Fibroblast of lung (primary cell): ENCODE measurements at regions not wholly inside any gene's neighbourhood (a gene's known extent, or its start where the extent isn't known, plus 50 kb on each side); places are given as distances from the start of the nearest gene placed in this dataset.
A peak's percentile ranks its signal among the peaks of the same experiment; 100 is the strongest.

Experiments used
- DNase-seq, 2 donors: peaks; one replicate each; pipeline versions ENCODE4 v3.0.0 to v3.0.0-alpha.2; 2010; ENCODE audit warnings: low read depth in 2 of 2
- H2AFZ ChIP-seq: 2 replicates; pipeline ENCODE4 v1.5.1; 2012; ENCODE audit warnings: low read length, control low read depth, inconsistent platforms
- H3K27ac ChIP-seq: 2 replicates; pipeline ENCODE4 v1.5.1; 2011; ENCODE audit warnings: low read length, control low read depth; ENCODE audit not compliant: insufficient read depth
- H3K27me3 ChIP-seq: 2 replicates; pipeline ENCODE4 v1.5.1; 2011; ENCODE audit warnings: mild to moderate bottlenecking, low read length; ENCODE audit not compliant: control insufficient read depth, insufficient read depth
- H3K36me3 ChIP-seq: 2 replicates; pipeline ENCODE4 v1.5.1; 2011; ENCODE audit warnings: low read length; ENCODE audit not compliant: control insufficient read depth, insufficient read depth
- H3K4me1 ChIP-seq: 2 replicates; pipeline ENCODE4 v1.5.1; 2011; ENCODE audit warnings: low read length; ENCODE audit not compliant: control insufficient read depth, insufficient read depth; ENCODE audit errors: extremely low read depth
- H3K4me2 ChIP-seq: 2 replicates; pipeline ENCODE4 v1.5.1; 2011; ENCODE audit warnings: low read length, control low read depth; ENCODE audit not compliant: insufficient read depth; ENCODE audit errors: extremely low read depth
- H3K4me3 ChIP-seq, 4 experiments: fragments of 200-600 bp in 1 of 4; sonication (generic) in 1 of 4; replicated peaks in 1 of 4; 2 replicates each; pipeline ENCODE4 v1.5.1; 2011 to 2016; ENCODE audit warnings: low read length in 4 of 4, low read depth in 3 of 4, mild to moderate bottlenecking in 3 of 4, control low read depth in 2 of 4, inconsistent platforms in 1 of 4, mixed read lengths in 1 of 4; ENCODE audit not compliant: insufficient read depth in 1 of 4; ENCODE audit errors: control extremely low read depth in 1 of 4
- H3K79me2 ChIP-seq: 2 replicates; pipeline ENCODE4 v1.5.1; 2012; ENCODE audit warnings: mild to moderate bottlenecking, low read length, inconsistent platforms; ENCODE audit not compliant: control insufficient read depth, insufficient read depth
- H3K9ac ChIP-seq: 2 replicates; pipeline ENCODE4 v1.5.1; 2011; ENCODE audit warnings: mild to moderate bottlenecking, low read length, control low read depth; ENCODE audit not compliant: insufficient read depth
- H3K9me3 ChIP-seq: 2 replicates; pipeline ENCODE4 v1.5.1; 2012; ENCODE audit warnings: low read depth, low read length; ENCODE audit not compliant: control insufficient read depth, insufficient read depth
- H4K20me1 ChIP-seq: 2 replicates; pipeline ENCODE4 v1.5.1; 2011; ENCODE audit warnings: low read length; ENCODE audit not compliant: control insufficient read depth, insufficient read depth; ENCODE audit errors: extremely low read depth
- CTCF ChIP-seq, 2 donors: IDR thresholded peaks in 1 of 2; conservative IDR thresholded peaks in 1 of 2; 1 replicate in 1 of 2; 2 replicates in 1 of 2; pipeline ENCODE4 v1.5.1; 2011 to 2012; ENCODE audit warnings: low read length in 2 of 2, control low read depth in 1 of 2, inconsistent platforms in 1 of 2, low read depth in 1 of 2, mild to moderate bottlenecking in 1 of 2
- EZH2 ChIP-seq: IDR thresholded peaks from 2 replicates; pipeline ENCODE4 v1.5.1; 2012; ENCODE audit warnings: low read length, control low read depth, mild to moderate bottlenecking; ENCODE audit errors: missing control alignments

DNA sequence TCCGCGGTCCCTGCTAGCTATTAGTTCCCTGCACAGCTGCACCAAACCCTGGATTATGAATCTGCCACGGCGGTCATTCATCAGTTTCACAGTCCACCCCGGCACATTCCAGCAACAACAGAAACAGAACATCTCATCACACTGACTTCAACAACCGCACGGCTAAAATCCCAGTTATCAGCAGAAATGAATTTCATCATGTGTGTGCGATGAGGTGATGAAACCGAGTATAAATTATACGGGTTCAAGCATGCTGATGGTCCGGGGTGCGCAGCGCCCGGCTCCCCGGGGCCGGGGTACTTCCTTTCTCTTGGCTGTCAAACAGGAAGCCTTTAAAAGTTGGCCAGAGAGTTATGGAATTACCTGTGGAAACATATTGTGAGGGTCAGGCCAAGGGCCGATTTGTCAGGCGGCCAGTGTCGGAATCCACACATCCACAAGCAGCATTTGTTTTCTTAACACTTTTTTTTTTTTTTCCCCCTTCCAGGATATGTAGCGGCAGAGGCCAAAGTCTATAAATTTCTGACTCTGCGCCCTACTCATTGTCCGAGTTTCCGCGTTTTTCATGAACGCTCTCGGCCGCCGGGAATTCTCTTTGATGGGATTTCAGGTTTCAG lies 420.9 kb upstream of the MGMT start:
- H3K4me3 ChIP-seq, result no peak overlapping the region
- H3K27ac ChIP-seq, result no peak overlapping the region
- no peak overlapping the region for H3K4me2 ChIP-seq
- H3K79me2 ChIP-seq, result no peaks in the 10 kb centered on the region
- H4K20me1 ChIP-seq, result no peaks in the 10 kb centered on the region
- H2AFZ ChIP-seq, result no peak overlapping the region
- no peaks in the 10 kb centered on the region for H3K27me3 ChIP-seq
- no peaks in the 10 kb centered on the region for H3K9me3 ChIP-seq
- peak in 1 of 2 donors; percentile 56 for DNase-seq
- H3K36me3 ChIP-seq, result no peaks in the 10 kb centered on the region
- no peaks in the 10 kb centered on the region for H3K4me1 ChIP-seq
- TF ChIP-seq CTCF (conservative IDR thresholded peaks at IDR 0.05 in 1 of 2, IDR thresholded peaks at IDR 0.05 in 1 of 2; ENCODE audit: low read depth in 1 of 2, low read length in 2 of 2) (no peak), EZH2 (no peak)
- H3K9ac ChIP-seq, result no peak overlapping the region

- Histone ChIP-seq H3K4me1 (no peaks in the 10 kb centered on the region), H3K4me3 (no peak overlapping the region), H3K9ac (no peak overlapping the region), H2AFZ (no peak overlapping the region), H3K4me2 (no peak overlapping the region), H3K36me3 (no peaks in the 10 kb centered on the region), H3K27me3 (no peaks in the 10 kb centered on the region), H3K27ac (no peak overlapping the region), H3K9me3 (no peaks in the 10 kb centered on the region), H4K20me1 (no peaks in the 10 kb centered on the region), H3K79me2 (no peaks in the 10 kb centered on the region)
- no peak for TF ChIP-seq CTCF (conservative IDR thresholded peaks at IDR 0.05 in 1 of 2, IDR thresholded peaks at IDR 0.05 in 1 of 2; ENCODE audit: low read depth in 1 of 2, low read length in 2 of 2)
- TF ChIP-seq EZH2, result no peak
- DNase-seq, result no peak
These were observed 420.1 kb upstream of the MGMT start for GRCh38 chr10:129046962-129047361.

- no peaks in the 10 kb centered on the region for H3K4me1 ChIP-seq
- no peak overlapping the region for H2AFZ ChIP-seq
- no peak for TF ChIP-seq EZH2
- no peak for TF ChIP-seq CTCF (conservative IDR thresholded peaks at IDR 0.05 in 1 of 2, IDR thresholded peaks at IDR 0.05 in 1 of 2; ENCODE audit: low read depth in 1 of 2, low read length in 2 of 2)
- no peaks in the 10 kb centered on the region for H3K27me3 ChIP-seq
- no peaks in the 10 kb centered on the region for H3K9me3 ChIP-seq
- DNase-seq, result no peak
- no peak overlapping the region for H3K9ac ChIP-seq
- no peak overlapping the region for H3K4me2 ChIP-seq
- H3K27ac ChIP-seq, result no peak overlapping the region
- H3K4me3 ChIP-seq, result no peak overlapping the region
- no peaks in the 10 kb centered on the region for H3K36me3 ChIP-seq
- H3K79me2 ChIP-seq, result no peaks in the 10 kb centered on the region
- H4K20me1 ChIP-seq, result no peaks in the 10 kb centered on the region
These were observed 419.4 kb upstream of the MGMT start for GRCh38 chr10:129047600-129047999.
